GM19351 (cell line): ENCODE measurements at regions not wholly inside any gene's neighbourhood (a gene's known extent, or its start where the extent isn't known, plus 50 kb on each side); places are given as distances from the start of the nearest gene placed in this dataset.

Source experiments
- ATAC-seq: cut with Tn5 transposase; IDR thresholded peaks from one replicate; pipeline ENCODE4 v1.9.1; 2021; ENCODE audit warnings: mild to moderate bottlenecking, moderate library complexity; ENCODE audit not compliant: unreplicated experiment

GRCh38 chr10:36341471-36341870 lies 699.4 kb upstream of the FZD8 start:
- no peak for ATAC-seq

GRCh38 chr10:36336315-36336714 lies 694.2 kb upstream of the FZD8 start:
- no peak for ATAC-seq

- ATAC-seq, result no peak
Measured at GRCh38 chr10:36333446-36333845, 691.4 kb upstream of the FZD8 start.

GRCh38 chr10:36332926-36333325 lies 690.8 kb upstream of the FZD8 start:
- no peak for ATAC-seq

GRCh38 chr10:36331121-36331520 lies 689.0 kb upstream of the FZD8 start:
- no peak for ATAC-seq

- no peak for ATAC-seq
Measured at GRCh38 chr10:36325815-36326214, 683.7 kb upstream of the FZD8 start.

GRCh38 chr10:36324831-36325230 lies 682.7 kb upstream of the FZD8 start:
- ATAC-seq, result no peak

GRCh38 chr10:36313142-36313541 lies 671.0 kb upstream of the FZD8 start:
- ATAC-seq, result no peak

GRCh38 chr10:36303896-36304295 lies 661.8 kb upstream of the FZD8 start:
- ATAC-seq, result no peak

GRCh38 chr10:36302086-36302485 lies 660.0 kb upstream of the FZD8 start:
- no peak for ATAC-seq

GRCh38 chr10:36301539-36301938 lies 659.4 kb upstream of the FZD8 start:
- ATAC-seq, result no peak

- no peak for ATAC-seq
Measured at GRCh38 chr10:36301139-36301538, 659.0 kb upstream of the FZD8 start.

- ATAC-seq, result no peak
Measured at GRCh38 chr10:36283827-36284226, 641.7 kb upstream of the FZD8 start.

- no peak for ATAC-seq
Measured at GRCh38 chr10:36281831-36282331, 639.8 kb upstream of the FZD8 start.

GRCh38 chr10:36280890-36281499 lies 638.9 kb upstream of the FZD8 start:
- no peak for ATAC-seq

GRCh38 chr10:36280321-36280741 lies 638.2 kb upstream of the FZD8 start:
- no peak for ATAC-seq

- ATAC-seq, result no peak
Measured at GRCh38 chr10:36278176-36278575, 636.1 kb upstream of the FZD8 start.

- no peak for ATAC-seq
Measured at GRCh38 chr10:36277459-36277858, 635.4 kb upstream of the FZD8 start.

- no peak for ATAC-seq
Measured at GRCh38 chr10:36271627-36272340, 629.7 kb upstream of the FZD8 start.

GRCh38 chr10:36269222-36269621 lies 627.1 kb upstream of the FZD8 start:
- ATAC-seq, result no peak

- ATAC-seq, result no peak
Measured at GRCh38 chr10:36266923-36267322, 624.8 kb upstream of the FZD8 start.

GRCh38 chr10:36265741-36266140 lies 623.6 kb upstream of the FZD8 start:
- ATAC-seq, result no peak

GRCh38 chr10:36263871-36264270 lies 621.8 kb upstream of the FZD8 start:
- ATAC-seq, result no peak
